ENCODE measurements at regions not wholly inside any gene's neighbourhood (a gene's known extent, or its start where the extent isn't known, plus 50 kb on each side); places are given as distances from the start of the nearest gene placed in this dataset.

GRCh38 chr16:17998550-17998949 lies 338.0 kb downstream of the NPIPA8 start:
- H3K9me2 ChIP-seq (ENCODE audit: insufficient read depth) = no peaks in the 10 kb centered on the region
- TF ChIP-seq EZH2 (IDR thresholded peaks at IDR 0.05; ENCODE audit: insufficient read depth, poor library complexity, severe bottlenecking) (no peak), EZH2phosphoT487 (IDR thresholded peaks at IDR 0.05; ENCODE audit: insufficient read depth, low read depth) (no peak)
- H3K4me2 ChIP-seq (ENCODE audit: unreplicated experiment) = no peak overlapping the region
- H2AFZ ChIP-seq = no peak overlapping the region
- no peak overlapping the region for H3K27ac ChIP-seq
- H3K9ac ChIP-seq = no peak overlapping the region
- no peaks in the 10 kb centered on the region for H3K36me3 ChIP-seq (ENCODE audit: low read depth)
- H3K27me3 ChIP-seq (replicated peaks; ENCODE audit: insufficient read depth) = no peaks in the 10 kb centered on the region
- in situ Hi-C loops (cut with MboI) = no loop called here
- H3K4me3 ChIP-seq = no peak overlapping the region
- H3K9me3 ChIP-seq (ENCODE audit: low read depth) = no peaks in the 10 kb centered on the region
- H4K20me1 ChIP-seq (ENCODE audit: insufficient read depth) = no peaks in the 10 kb centered on the region
- DNase-seq = no peak
- no peaks in the 10 kb centered on the region for H3F3A ChIP-seq (ENCODE audit: insufficient read depth)
- no peaks in the 10 kb centered on the region for H3K79me2 ChIP-seq (ENCODE audit: insufficient read depth)
- H3K4me1 ChIP-seq (ENCODE audit: insufficient read depth) = no peaks in the 10 kb centered on the region
- WGBS, 2 experiments (ENCODE audit: low coverage in 1 of 2, low lambda C conversion rate in 2 of 2, missing lambda C conversion rate in 2 of 2) = 52 to 81% methylated on average over 1 of the region's 1 CpG

GRCh38 chr16:17994027-17994426 lies 342.5 kb downstream of the NPIPA8 start:
- in situ Hi-C loops (cut with MboI) = no loop called here
- WGBS, 2 experiments (ENCODE audit: low coverage in 1 of 2, low lambda C conversion rate in 2 of 2, missing lambda C conversion rate in 2 of 2) = 17 to 21% methylated on average over 5 of the region's 5 CpGs
- H2AFZ ChIP-seq = no peak overlapping the region

GRCh38 chr16:17992416-17992815 lies 344.1 kb downstream of the NPIPA8 start:
- TF ChIP-seq EZH2 (IDR thresholded peaks at IDR 0.05; ENCODE audit: insufficient read depth, poor library complexity, severe bottlenecking) = no peak
- TF ChIP-seq EZH2phosphoT487 (IDR thresholded peaks at IDR 0.05; ENCODE audit: insufficient read depth, low read depth) = no peak
- Histone ChIP-seq H3K27ac (no peak overlapping the region), H3K27me3 (replicated peaks; ENCODE audit: insufficient read depth) (no peaks in the 10 kb centered on the region; the same call in 1 of the 2 replicates)

More at GRCh38 chr16:17994027-17994426, 342.5 kb downstream of the NPIPA8 start:
- Histone ChIP-seq H4K20me1 (ENCODE audit: insufficient read depth) (no peaks in the 10 kb centered on the region), H3K9ac (no peak overlapping the region), H3K4me2 (ENCODE audit: unreplicated experiment) (no peak overlapping the region), H3K4me1 (ENCODE audit: insufficient read depth) (no peaks in the 10 kb centered on the region), H3K79me2 (ENCODE audit: insufficient read depth) (no peaks in the 10 kb centered on the region), H3K27me3 (replicated peaks; ENCODE audit: insufficient read depth) (no peaks in the 10 kb centered on the region; the same call in 1 of the 2 replicates), H3F3A (ENCODE audit: insufficient read depth) (no peaks in the 10 kb centered on the region), H3K4me3 (no peak overlapping the region), H3K9me2 (ENCODE audit: insufficient read depth) (no peaks in the 10 kb centered on the region), H3K27ac (no peak overlapping the region), H3K36me3 (ENCODE audit: low read depth) (no peaks in the 10 kb centered on the region), H3K9me3 (ENCODE audit: low read depth) (no peaks in the 10 kb centered on the region)
- DNase-seq = no peak
- no peak for TF ChIP-seq EZH2phosphoT487 (IDR thresholded peaks at IDR 0.05; ENCODE audit: insufficient read depth, low read depth)
- no peak for TF ChIP-seq EZH2 (IDR thresholded peaks at IDR 0.05; ENCODE audit: insufficient read depth, poor library complexity, severe bottlenecking)

GRCh38 chr16:17989255-17989654 lies 347.3 kb downstream of the NPIPA8 start:
- no peak overlapping the region for H3K4me2 ChIP-seq (ENCODE audit: unreplicated experiment)
- H3K27me3 ChIP-seq (replicated peaks; ENCODE audit: insufficient read depth) = no peaks in the 10 kb centered on the region; the same call in 1 of the 2 replicates
- no peaks in the 10 kb centered on the region for H3K4me1 ChIP-seq (ENCODE audit: insufficient read depth)
- no peaks in the 10 kb centered on the region for H3F3A ChIP-seq (ENCODE audit: insufficient read depth)
- H3K27ac ChIP-seq = no peak overlapping the region
- no peak overlapping the region for H3K4me3 ChIP-seq
- no peaks in the 10 kb centered on the region for H4K20me1 ChIP-seq (ENCODE audit: insufficient read depth)
- H3K9me3 ChIP-seq (ENCODE audit: low read depth) = no peaks in the 10 kb centered on the region
- H3K9me2 ChIP-seq (ENCODE audit: insufficient read depth) = no peaks in the 10 kb centered on the region
- H2AFZ ChIP-seq = no peak overlapping the region
- no peaks in the 10 kb centered on the region for H3K36me3 ChIP-seq (ENCODE audit: low read depth)
- H3K79me2 ChIP-seq (ENCODE audit: insufficient read depth) = no peaks in the 10 kb centered on the region
- no peak for DNase-seq
- no peak overlapping the region for H3K9ac ChIP-seq
- in situ Hi-C loops (cut with MboI) = no loop called here
- 30 to 38% methylated on average over 4 of the region's 4 CpGs for WGBS, 2 experiments (ENCODE audit: low coverage in 1 of 2, low lambda C conversion rate in 2 of 2, missing lambda C conversion rate in 2 of 2)
- no peak for TF ChIP-seq EZH2 (IDR thresholded peaks at IDR 0.05; ENCODE audit: insufficient read depth, poor library complexity, severe bottlenecking)
- TF ChIP-seq EZH2phosphoT487 (IDR thresholded peaks at IDR 0.05; ENCODE audit: insufficient read depth, low read depth) = no peak

More at GRCh38 chr16:17992416-17992815, 344.1 kb downstream of the NPIPA8 start:
- H2AFZ ChIP-seq = no peak overlapping the region
- no peak overlapping the region for H3K4me3 ChIP-seq
- H3K9ac ChIP-seq = no peak overlapping the region
- H3F3A ChIP-seq (ENCODE audit: insufficient read depth) = no peaks in the 10 kb centered on the region
- H3K4me1 ChIP-seq (ENCODE audit: insufficient read depth) = no peaks in the 10 kb centered on the region
- H3K4me2 ChIP-seq (ENCODE audit: unreplicated experiment) = no peak overlapping the region
- no peak for DNase-seq
- H3K9me2 ChIP-seq (ENCODE audit: insufficient read depth) = no peaks in the 10 kb centered on the region
- H3K9me3 ChIP-seq (ENCODE audit: low read depth) = no peaks in the 10 kb centered on the region
- in situ Hi-C loops (cut with MboI) = no loop called here
- no peaks in the 10 kb centered on the region for H3K36me3 ChIP-seq (ENCODE audit: low read depth)
- no peaks in the 10 kb centered on the region for H3K79me2 ChIP-seq (ENCODE audit: insufficient read depth)
- no peaks in the 10 kb centered on the region for H4K20me1 ChIP-seq (ENCODE audit: insufficient read depth)

- no peak for DNase-seq
- Histone ChIP-seq H3F3A (ENCODE audit: insufficient read depth) (no peaks in the 10 kb centered on the region), H3K9me3 (ENCODE audit: low read depth) (no peaks in the 10 kb centered on the region), H3K27me3 (replicated peaks; ENCODE audit: insufficient read depth) (no peaks in the 10 kb centered on the region; the same call in 1 of the 2 replicates), H2AFZ (no peak overlapping the region), H4K20me1 (ENCODE audit: insufficient read depth) (no peaks in the 10 kb centered on the region), H3K9ac (no peak overlapping the region), H3K9me2 (ENCODE audit: insufficient read depth) (no peaks in the 10 kb centered on the region), H3K4me3 (no peak overlapping the region), H3K79me2 (ENCODE audit: insufficient read depth) (no peaks in the 10 kb centered on the region), H3K36me3 (ENCODE audit: low read depth) (no peaks in the 10 kb centered on the region), H3K4me1 (ENCODE audit: insufficient read depth) (no peaks in the 10 kb centered on the region), H3K4me2 (ENCODE audit: unreplicated experiment) (no peak overlapping the region), H3K27ac (no peak overlapping the region)
- WGBS, 2 experiments (ENCODE audit: low coverage in 1 of 2, low lambda C conversion rate in 2 of 2, missing lambda C conversion rate in 2 of 2) = 41 to 43% methylated on average over 3 of the region's 3 CpGs
- in situ Hi-C loops (cut with MboI) = no loop called here
- TF ChIP-seq EZH2 (IDR thresholded peaks at IDR 0.05; ENCODE audit: insufficient read depth, poor library complexity, severe bottlenecking) (no peak), EZH2phosphoT487 (IDR thresholded peaks at IDR 0.05; ENCODE audit: insufficient read depth, low read depth) (no peak)
Observed at GRCh38 chr16:17988839-17989238, 347.7 kb downstream of the NPIPA8 start.
